ENCODE measurements at regions not wholly inside any gene's neighbourhood (a gene's known extent, or its start where the extent isn't known, plus 50 kb on each side); places are given as distances from the start of the nearest gene placed in this dataset.

DNA sequence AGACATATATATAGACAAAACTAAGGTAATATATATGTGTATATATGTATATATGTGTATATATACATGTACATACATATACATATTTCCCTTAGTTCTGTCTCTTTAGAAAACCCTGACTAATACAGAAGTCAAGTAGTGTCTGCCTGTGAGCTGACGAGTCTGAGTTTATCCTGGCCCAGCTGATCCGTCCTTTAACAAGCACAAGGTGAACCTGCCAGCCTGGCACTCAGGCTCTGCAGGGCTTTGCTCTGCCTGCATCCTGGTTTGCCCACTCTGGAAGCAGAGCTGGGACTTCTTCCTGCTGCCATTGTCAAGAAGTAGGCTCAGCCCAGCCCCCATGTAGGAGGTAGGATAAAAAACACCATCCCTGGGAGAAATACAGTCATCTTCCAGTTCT is 388.0 kb downstream of the ICE1 start:
- TF ChIP-seq, protein P1, sequence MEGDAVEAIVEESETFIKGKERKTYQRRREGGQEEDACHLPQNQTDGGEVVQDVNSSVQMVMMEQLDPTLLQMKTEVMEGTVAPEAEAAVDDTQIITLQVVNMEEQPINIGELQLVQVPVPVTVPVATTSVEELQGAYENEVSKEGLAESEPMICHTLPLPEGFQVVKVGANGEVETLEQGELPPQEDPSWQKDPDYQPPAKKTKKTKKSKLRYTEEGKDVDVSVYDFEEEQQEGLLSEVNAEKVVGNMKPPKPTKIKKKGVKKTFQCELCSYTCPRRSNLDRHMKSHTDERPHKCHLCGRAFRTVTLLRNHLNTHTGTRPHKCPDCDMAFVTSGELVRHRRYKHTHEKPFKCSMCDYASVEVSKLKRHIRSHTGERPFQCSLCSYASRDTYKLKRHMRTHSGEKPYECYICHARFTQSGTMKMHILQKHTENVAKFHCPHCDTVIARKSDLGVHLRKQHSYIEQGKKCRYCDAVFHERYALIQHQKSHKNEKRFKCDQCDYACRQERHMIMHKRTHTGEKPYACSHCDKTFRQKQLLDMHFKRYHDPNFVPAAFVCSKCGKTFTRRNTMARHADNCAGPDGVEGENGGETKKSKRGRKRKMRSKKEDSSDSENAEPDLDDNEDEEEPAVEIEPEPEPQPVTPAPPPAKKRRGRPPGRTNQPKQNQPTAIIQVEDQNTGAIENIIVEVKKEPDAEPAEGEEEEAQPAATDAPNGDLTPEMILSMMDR (IDR thresholded peaks at IDR 0.05), result no peak
- no peak for TF ChIP-seq POLR2AphosphoS5 (IDR thresholded peaks at IDR 0.05)

Measured in breast epithelium (tissue), 3 donors.